Left colon (tissue), 2 donors: ENCODE measurements at regions not wholly inside any gene's neighbourhood (a gene's known extent, or its start where the extent isn't known, plus 50 kb on each side); places are given as distances from the start of the nearest gene placed in this dataset.

ENCODE experiments used
- ATAC-seq: fragments of 200-7000 bp; cut with Tn5 transposase; one replicate; pipeline ENCODE4 v1.9.1; 2020; ENCODE audit warnings: mild to moderate bottlenecking, moderate library complexity
- DNase-seq, 2 donors: peaks; one replicate each; pipeline ENCODE4 v3.0.0-alpha.2; 2020
- intact Hi-C, 2 donors: fragments of 100-400 bp; cut with DNase I in 1 of 2; cut with micrococcal nuclease in 1 of 2; formaldehyde crosslinking; loops; one replicate each; pipeline versions ENCODE4 v1.11.2 to v1.14.0; 2022; cut with DNase I, micrococcal nuclease
- donor health status: DM: no; HTN: no; CAD: no.
- donor health status: DM: yes; HTN: yes; CAD: no.

GRCh38 chr2:128770143-128771085 is 451.7 kb upstream of the HS6ST1 start:
- no peak for ATAC-seq
- intact Hi-C loops = no loop called here
- DNase-seq = no peak

- DNase-seq (no peak), ATAC-seq (no peak)
- intact Hi-C loops = no loop called here
These were observed 452.7 kb upstream of the HS6ST1 start for GRCh38 chr2:128771401-128771800.

- DNase-seq = no peak
These were observed 454.0 kb upstream of the HS6ST1 start for GRCh38 chr2:128772671-128773070.

GRCh38 chr2:128773641-128774319 is 455.1 kb upstream of the HS6ST1 start:
- DNase-seq (no peak), ATAC-seq (no peak)
- intact Hi-C loops = no loop called here

More at GRCh38 chr2:128772671-128773070, 454.0 kb upstream of the HS6ST1 start:
- intact Hi-C loops = no loop called here
- no peak for ATAC-seq

- ATAC-seq (no peak), DNase-seq (no peak)
- intact Hi-C loops = no loop called here
These were observed 455.9 kb upstream of the HS6ST1 start for GRCh38 chr2:128774320-128775216.

- intact Hi-C loops = no loop called here
- DNase-seq = no peak
- ATAC-seq = no peak
These were observed 456.7 kb upstream of the HS6ST1 start for GRCh38 chr2:128775217-128775913.

- ATAC-seq = no peak
- intact Hi-C loops = no loop called here
- DNase-seq = no peak
These were observed 457.2 kb upstream of the HS6ST1 start for GRCh38 chr2:128775914-128776285.

GRCh38 chr2:128776461-128777195 is 458.0 kb upstream of the HS6ST1 start:
- intact Hi-C loops = no loop called here
- DNase-seq (no peak), ATAC-seq (no peak)

- intact Hi-C loops = no loop called here
- DNase-seq (no peak), ATAC-seq (no peak)
These were observed 458.7 kb upstream of the HS6ST1 start for GRCh38 chr2:128777196-128778035.

GRCh38 chr2:128778843-128779242 is 460.2 kb upstream of the HS6ST1 start:
- DNase-seq (no peak), ATAC-seq (no peak)
- intact Hi-C loops = no loop called here

GRCh38 chr2:128779301-128780095 is 460.8 kb upstream of the HS6ST1 start:
- intact Hi-C loops = no loop called here
- ATAC-seq = no peak
- no peak for DNase-seq

- intact Hi-C loops = no loop called here
- DNase-seq (no peak), ATAC-seq (no peak)
These were observed 461.9 kb upstream of the HS6ST1 start for GRCh38 chr2:128780434-128781080.

- DNase-seq (no peak), ATAC-seq (no peak)
- intact Hi-C loops = no loop called here
These were observed 462.5 kb upstream of the HS6ST1 start for GRCh38 chr2:128781166-128781565.

GRCh38 chr2:128781585-128782385 is 463.1 kb upstream of the HS6ST1 start:
- intact Hi-C loops = no loop called here
- ATAC-seq (no peak), DNase-seq (no peak)
